Upper lobe of left lung (tissue), 6 donors: ENCODE measurements at regions not wholly inside any gene's neighbourhood (a gene's known extent, or its start where the extent isn't known, plus 50 kb on each side); places are given as distances from the start of the nearest gene placed in this dataset.
A peak's percentile ranks its signal among the peaks of the same experiment; 100 is the strongest.

ENCODE experiments used
- ATAC-seq, 2 donors: fragments of 200-7000 bp; cut with Tn5 transposase; one replicate each; pipeline ENCODE4 v1.9.1; 2022; ENCODE audit warnings: mild to moderate bottlenecking in 2 of 2, moderate library complexity in 2 of 2; ENCODE audit not compliant: low FRiP score in 2 of 2
- DNase-seq, 2 donors: peaks; one replicate each; pipeline ENCODE4 v3.0.0-alpha.2; 2019 to 2020
- H3K27ac ChIP-seq, 4 donors: fragments of 200-600 bp; sonication (generic); one replicate each; pipeline ENCODE4 v1.5.1; 2016 to 2019
- H3K27me3 ChIP-seq, 4 donors: fragments of 200-600 bp; sonication (generic); one replicate each; pipeline ENCODE4 v1.5.1; 2017 to 2019
- H3K36me3 ChIP-seq, 4 donors: fragments of 200-600 bp; sonication (generic); one replicate each; pipeline ENCODE4 v1.5.1; 2016 to 2019
- H3K4me1 ChIP-seq, 4 donors: fragments of 200-600 bp; sonication (generic); one replicate each; pipeline ENCODE4 v1.5.1; 2018 to 2019
- H3K4me3 ChIP-seq, 4 donors: fragments of 200-600 bp; sonication (generic); one replicate each; pipeline ENCODE4 v1.5.1; 2017 to 2019; ENCODE audit warnings: mild to moderate bottlenecking in 2 of 4, moderate library complexity in 1 of 4
- H3K9me3 ChIP-seq, 4 donors: fragments of 200-600 bp; sonication (generic); one replicate each; pipeline ENCODE4 v1.5.1; 2018 to 2019
- CTCF ChIP-seq, 6 experiments: fragments of 450-650 bp in 4 of 6; fragments of 200-600 bp in 2 of 6; sonication (generic) in 2 of 6; IDR thresholded peaks; one replicate each; pipeline ENCODE4 v1.5.1; 2016 to 2019; ENCODE audit warnings: antibody characterized with exemption in 6 of 6
- EP300 ChIP-seq, 4 donors: sonication (generic); formaldehyde crosslinking; IDR thresholded peaks; one replicate each; pipeline ENCODE4 v1.5.1; 2017; ENCODE audit warnings: antibody characterized with exemption in 4 of 4, control low read depth in 2 of 4
- POLR2A ChIP-seq, 4 donors: fragments of 450-650 bp; IDR thresholded peaks; one replicate each; pipeline ENCODE4 v1.5.1; 2016 to 2017; ENCODE audit warnings: antibody characterized with exemption in 4 of 4, mild to moderate bottlenecking in 2 of 4
- POLR2AphosphoS5 ChIP-seq, 2 donors: sonication (generic); formaldehyde crosslinking; IDR thresholded peaks; one replicate each; pipeline ENCODE4 v1.5.1; 2017; ENCODE audit warnings: antibody characterized with exemption in 2 of 2
- WGBS, 2 donors: methylation state at CpG; one replicate each; pipeline ENCODE4 v1.1.5; 2017 to 2018; 5-methylcytosine and 5-hydroxymethylcytosine counted together
- donor health status: DM: no; HTN: no; CAD: no; lungs with moderate emphysema.
- donor health status: DM: no; HTN: yes; CAD: no; lungs with severe emphysema.

- TF ChIP-seq CTCF (IDR thresholded peaks at IDR 0.05): no peak
- no peak for TF ChIP-seq POLR2AphosphoS5 (IDR thresholded peaks at IDR 0.05)
- no peak for TF ChIP-seq EP300 (IDR thresholded peaks at IDR 0.05)
- TF ChIP-seq POLR2A (IDR thresholded peaks at IDR 0.05): no peak
- H3K9me3 ChIP-seq: no peaks in the 10 kb centered on the region
- peaks cover 0 to 13% (median 8%) of the 10 kb centered on the region in 4 donors for H3K4me1 ChIP-seq
- DNase-seq: no peak
- H3K27me3 ChIP-seq: no peaks in the 10 kb centered on the region
- no peak for ATAC-seq
- WGBS, 2 donors: 68 to 72% methylated on average over 10 of the region's 10 CpGs
- no peak overlapping the region for H3K4me3 ChIP-seq
- no peaks in the 10 kb centered on the region for H3K36me3 ChIP-seq
- no peak overlapping the region for H3K27ac ChIP-seq
Observed at GRCh38 chr1:229842302-229843255, 216.5 kb downstream of the URB2 start.

GRCh38 chr1:229843627-229844238 lies 217.7 kb downstream of the URB2 start:
- peak in 1 of 2 donors; percentile 28 for DNase-seq
- Histone ChIP-seq H3K27me3 (no peaks in the 10 kb centered on the region), H3K4me3 (no peak overlapping the region), H3K9me3 (no peaks in the 10 kb centered on the region), H3K36me3 (no peaks in the 10 kb centered on the region), H3K27ac (peak overlapping the region in 1 of 4 donors; percentile 44), H3K4me1 (peaks cover 0 to 13% (median 8%) of the 10 kb centered on the region in 4 donors)
- WGBS, 2 donors: 55 to 59% methylated on average over 3 of the region's 3 CpGs
- peak in 1 of 2 donors; percentile 79 for ATAC-seq
- no peak for TF ChIP-seq CTCF (IDR thresholded peaks at IDR 0.05)
- TF ChIP-seq EP300 (IDR thresholded peaks at IDR 0.05): peak in 1 of 4 donors; percentile 15
- TF ChIP-seq POLR2AphosphoS5 (IDR thresholded peaks at IDR 0.05): no peak
- no peak for TF ChIP-seq POLR2A (IDR thresholded peaks at IDR 0.05)

GRCh38 chr1:229844675-229845074 lies 218.6 kb downstream of the URB2 start:
- 30 to 52% methylated on average over 2 to 6 of the region's 6 CpGs for WGBS, 2 donors
- Histone ChIP-seq H3K4me1 (peaks cover 0 to 13% (median 8%) of the 10 kb centered on the region in 4 donors), H3K27ac (peak overlapping the region in 2 of 4 donors; percentile 12 to 44), H3K36me3 (no peaks in the 10 kb centered on the region), H3K27me3 (no peaks in the 10 kb centered on the region), H3K4me3 (no peak overlapping the region), H3K9me3 (no peaks in the 10 kb centered on the region)
- no peak for TF ChIP-seq POLR2A (IDR thresholded peaks at IDR 0.05)
- TF ChIP-seq CTCF (IDR thresholded peaks at IDR 0.05): no peak
- TF ChIP-seq POLR2AphosphoS5 (IDR thresholded peaks at IDR 0.05): peak in 1 of 2 donors; percentile 29
- peak in 2 of 4 donors; percentile 11 to 86 for TF ChIP-seq EP300 (IDR thresholded peaks at IDR 0.05)
- peak in 1 of 2 donors; percentile 15 for ATAC-seq
- peak in 1 of 2 donors; percentile 70 for DNase-seq

GRCh38 chr1:229845410-229846138 lies 219.5 kb downstream of the URB2 start:
- no peak for DNase-seq
- no peak overlapping the region for H3K27ac ChIP-seq
- TF ChIP-seq POLR2AphosphoS5 (IDR thresholded peaks at IDR 0.05) (no peak), POLR2A (IDR thresholded peaks at IDR 0.05) (no peak), CTCF (IDR thresholded peaks at IDR 0.05) (no peak), EP300 (IDR thresholded peaks at IDR 0.05) (no peak)
- peaks cover 0 to 13% (median 8%) of the 10 kb centered on the region in 4 donors for H3K4me1 ChIP-seq
- H3K27me3 ChIP-seq: no peaks in the 10 kb centered on the region
- H3K4me3 ChIP-seq: no peak overlapping the region
- ATAC-seq: no peak
- no peaks in the 10 kb centered on the region for H3K9me3 ChIP-seq
- WGBS, 2 donors: 77 to 86% methylated on average over 4 of the region's 4 CpGs
- H3K36me3 ChIP-seq: no peaks in the 10 kb centered on the region
